Sigmoid colon (tissue), 4 donors: ENCODE measurements at regions not wholly inside any gene's neighbourhood (a gene's known extent, or its start where the extent isn't known, plus 50 kb on each side); places are given as distances from the start of the nearest gene placed in this dataset.

Experiments
- EP300 ChIP-seq, 4 donors: sonication (generic); formaldehyde crosslinking; IDR thresholded peaks; one replicate each; pipeline ENCODE4 v1.6.1; 2017; ENCODE audit warnings: antibody characterized with exemption in 4 of 4
- TF ChIP-seq, protein P1 (sequence below), 4 experiments: fragments of 450-650 bp in 3 of 4; fragments of 200-600 bp in 1 of 4; IDR thresholded peaks; one replicate each; pipeline ENCODE4 v1.5.1; 2016 to 2019; ENCODE audit warnings: antibody characterized with exemption in 4 of 4, mild to moderate bottlenecking in 3 of 4, moderate library complexity in 2 of 4

DNA sequence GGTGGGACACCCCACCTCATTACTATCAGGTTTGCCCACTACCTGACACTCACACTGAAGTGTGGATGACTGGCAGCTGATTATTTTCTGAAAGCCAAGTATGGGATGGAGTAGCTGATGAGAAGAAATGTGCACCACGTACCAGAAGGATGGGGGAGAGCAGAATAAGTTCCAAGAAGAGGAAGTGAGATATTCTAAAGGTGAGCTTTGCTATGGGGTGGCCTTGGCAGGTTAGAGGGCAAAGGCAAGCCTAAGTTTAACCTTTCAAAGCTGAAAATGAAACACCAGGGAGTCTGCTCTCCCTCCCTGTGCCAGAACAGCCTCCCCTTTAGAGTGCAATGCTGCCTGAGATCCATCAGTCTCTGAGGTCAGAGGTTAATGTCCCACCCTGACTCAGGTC is 196.1 kb upstream of the OSR1 start:
- TF ChIP-seq, protein P1, sequence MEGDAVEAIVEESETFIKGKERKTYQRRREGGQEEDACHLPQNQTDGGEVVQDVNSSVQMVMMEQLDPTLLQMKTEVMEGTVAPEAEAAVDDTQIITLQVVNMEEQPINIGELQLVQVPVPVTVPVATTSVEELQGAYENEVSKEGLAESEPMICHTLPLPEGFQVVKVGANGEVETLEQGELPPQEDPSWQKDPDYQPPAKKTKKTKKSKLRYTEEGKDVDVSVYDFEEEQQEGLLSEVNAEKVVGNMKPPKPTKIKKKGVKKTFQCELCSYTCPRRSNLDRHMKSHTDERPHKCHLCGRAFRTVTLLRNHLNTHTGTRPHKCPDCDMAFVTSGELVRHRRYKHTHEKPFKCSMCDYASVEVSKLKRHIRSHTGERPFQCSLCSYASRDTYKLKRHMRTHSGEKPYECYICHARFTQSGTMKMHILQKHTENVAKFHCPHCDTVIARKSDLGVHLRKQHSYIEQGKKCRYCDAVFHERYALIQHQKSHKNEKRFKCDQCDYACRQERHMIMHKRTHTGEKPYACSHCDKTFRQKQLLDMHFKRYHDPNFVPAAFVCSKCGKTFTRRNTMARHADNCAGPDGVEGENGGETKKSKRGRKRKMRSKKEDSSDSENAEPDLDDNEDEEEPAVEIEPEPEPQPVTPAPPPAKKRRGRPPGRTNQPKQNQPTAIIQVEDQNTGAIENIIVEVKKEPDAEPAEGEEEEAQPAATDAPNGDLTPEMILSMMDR (IDR thresholded peaks at IDR 0.05): no peak
- TF ChIP-seq EP300 (IDR thresholded peaks at IDR 0.05): no peak
